ENCODE measurements at regions not wholly inside any gene's neighbourhood (a gene's known extent, or its start where the extent isn't known, plus 50 kb on each side); places are given as distances from the start of the nearest gene placed in this dataset.

DNA sequence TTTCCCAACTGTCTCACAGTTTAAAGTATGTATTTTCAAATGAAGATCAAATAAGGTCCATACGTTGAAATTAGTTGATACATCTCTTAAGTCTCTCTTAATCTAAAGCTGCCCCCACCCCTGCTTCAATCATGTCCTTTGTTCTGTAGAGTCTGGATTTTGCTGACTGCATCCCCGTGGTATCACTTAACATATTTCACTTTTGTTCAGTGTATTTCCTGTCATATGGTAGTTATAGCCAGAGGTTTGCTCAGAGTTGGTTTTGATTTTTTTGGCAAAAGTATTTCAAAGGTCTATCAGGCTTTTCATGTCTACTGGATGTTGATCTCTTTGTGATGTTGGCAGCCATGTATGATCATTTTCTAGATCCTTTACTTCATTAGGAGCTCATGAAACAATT lies 54.4 kb upstream of the ARID5B start:
- TF ChIP-seq, protein P1, sequence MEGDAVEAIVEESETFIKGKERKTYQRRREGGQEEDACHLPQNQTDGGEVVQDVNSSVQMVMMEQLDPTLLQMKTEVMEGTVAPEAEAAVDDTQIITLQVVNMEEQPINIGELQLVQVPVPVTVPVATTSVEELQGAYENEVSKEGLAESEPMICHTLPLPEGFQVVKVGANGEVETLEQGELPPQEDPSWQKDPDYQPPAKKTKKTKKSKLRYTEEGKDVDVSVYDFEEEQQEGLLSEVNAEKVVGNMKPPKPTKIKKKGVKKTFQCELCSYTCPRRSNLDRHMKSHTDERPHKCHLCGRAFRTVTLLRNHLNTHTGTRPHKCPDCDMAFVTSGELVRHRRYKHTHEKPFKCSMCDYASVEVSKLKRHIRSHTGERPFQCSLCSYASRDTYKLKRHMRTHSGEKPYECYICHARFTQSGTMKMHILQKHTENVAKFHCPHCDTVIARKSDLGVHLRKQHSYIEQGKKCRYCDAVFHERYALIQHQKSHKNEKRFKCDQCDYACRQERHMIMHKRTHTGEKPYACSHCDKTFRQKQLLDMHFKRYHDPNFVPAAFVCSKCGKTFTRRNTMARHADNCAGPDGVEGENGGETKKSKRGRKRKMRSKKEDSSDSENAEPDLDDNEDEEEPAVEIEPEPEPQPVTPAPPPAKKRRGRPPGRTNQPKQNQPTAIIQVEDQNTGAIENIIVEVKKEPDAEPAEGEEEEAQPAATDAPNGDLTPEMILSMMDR (conservative IDR thresholded peaks at IDR 0.05 in 1 of 2, IDR thresholded peaks at IDR 0.05 in 1 of 2; ENCODE audit: extremely low read depth in 1 of 2, insufficient read depth in 1 of 2, low read depth in 1 of 2, low read length in 2 of 2): no peak
- no peak for TF ChIP-seq EZH2 (IDR thresholded peaks at IDR 0.05; ENCODE audit: borderline replicate concordance, low read length)
